ENCODE measurements at regions not wholly inside any gene's neighbourhood (a gene's known extent, or its start where the extent isn't known, plus 50 kb on each side); places are given as distances from the start of the nearest gene placed in this dataset.

GRCh38 chr9:93891050-93891449 lies 64.1 kb downstream of the BARX1 start:
- TF ChIP-seq EZH2 (IDR thresholded peaks at IDR 0.05; ENCODE audit: insufficient read depth, poor library complexity, severe bottlenecking) (no peak), EZH2phosphoT487 (IDR thresholded peaks at IDR 0.05; ENCODE audit: insufficient read depth, low read depth) (no peak)

All from GM23248 (cell line).